ENCODE measurements at regions not wholly inside any gene's neighbourhood (a gene's known extent, or its start where the extent isn't known, plus 50 kb on each side); places are given as distances from the start of the nearest gene placed in this dataset.
"Not testable (repeated sequence)": the region's sequence is repeated elsewhere in the genome, so short reads cannot be mapped to it uniquely, and the experiment has no call there.

DNA sequence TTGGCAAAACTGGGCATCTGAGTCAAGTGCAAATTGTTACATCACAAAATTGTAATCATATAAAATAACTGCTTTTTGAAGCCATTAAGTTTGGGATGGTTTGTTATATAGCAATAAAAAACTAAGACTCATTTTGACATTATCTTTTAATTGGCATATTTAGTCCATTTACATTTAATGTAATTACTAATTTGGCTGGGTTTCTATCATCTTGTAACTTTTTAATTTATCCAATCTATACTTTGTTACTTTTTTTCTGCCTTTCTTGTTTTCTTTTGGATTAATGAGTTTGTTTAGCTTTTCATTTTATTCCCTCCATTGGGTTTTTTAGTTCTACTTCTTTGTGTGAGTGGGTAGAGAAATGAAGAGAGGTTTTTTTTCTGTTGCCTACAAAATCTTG is 76.3 kb downstream of the DRAM2 start:
- DNase-seq (ENCODE audit: low spot score): no peak
- no peak for ATAC-seq (ENCODE audit: low FRiP score)
- TF ChIP-seq, protein P1, sequence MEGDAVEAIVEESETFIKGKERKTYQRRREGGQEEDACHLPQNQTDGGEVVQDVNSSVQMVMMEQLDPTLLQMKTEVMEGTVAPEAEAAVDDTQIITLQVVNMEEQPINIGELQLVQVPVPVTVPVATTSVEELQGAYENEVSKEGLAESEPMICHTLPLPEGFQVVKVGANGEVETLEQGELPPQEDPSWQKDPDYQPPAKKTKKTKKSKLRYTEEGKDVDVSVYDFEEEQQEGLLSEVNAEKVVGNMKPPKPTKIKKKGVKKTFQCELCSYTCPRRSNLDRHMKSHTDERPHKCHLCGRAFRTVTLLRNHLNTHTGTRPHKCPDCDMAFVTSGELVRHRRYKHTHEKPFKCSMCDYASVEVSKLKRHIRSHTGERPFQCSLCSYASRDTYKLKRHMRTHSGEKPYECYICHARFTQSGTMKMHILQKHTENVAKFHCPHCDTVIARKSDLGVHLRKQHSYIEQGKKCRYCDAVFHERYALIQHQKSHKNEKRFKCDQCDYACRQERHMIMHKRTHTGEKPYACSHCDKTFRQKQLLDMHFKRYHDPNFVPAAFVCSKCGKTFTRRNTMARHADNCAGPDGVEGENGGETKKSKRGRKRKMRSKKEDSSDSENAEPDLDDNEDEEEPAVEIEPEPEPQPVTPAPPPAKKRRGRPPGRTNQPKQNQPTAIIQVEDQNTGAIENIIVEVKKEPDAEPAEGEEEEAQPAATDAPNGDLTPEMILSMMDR (IDR thresholded peaks at IDR 0.05): no peak

- TF ChIP-seq, protein P1 (IDR thresholded peaks at IDR 0.05): no peak
- ATAC-seq (ENCODE audit: low FRiP score) (no peak), DNase-seq (ENCODE audit: low spot score) (no peak)
Observed at GRCh38 chr1:111062624-111063023, 77.3 kb downstream of the DRAM2 start.

DNA sequence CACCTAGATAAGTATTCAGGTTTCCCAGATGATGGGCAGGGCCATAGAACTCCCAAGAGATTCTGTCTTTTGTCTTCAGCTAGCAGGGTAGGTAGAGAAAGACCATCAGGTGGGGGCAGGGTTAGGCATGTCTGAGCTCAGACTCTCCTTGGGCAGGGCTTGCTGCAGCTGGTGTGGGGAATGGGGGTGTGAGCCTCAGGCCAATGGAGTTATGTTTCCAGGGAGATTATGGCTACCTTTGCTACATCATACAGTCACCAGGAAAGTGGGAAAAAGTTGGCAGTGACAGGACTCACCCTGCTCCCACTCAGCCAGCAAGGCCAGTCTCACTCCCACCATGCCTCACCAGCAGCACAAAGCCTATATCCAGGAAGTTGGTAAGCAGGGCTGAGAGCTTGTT is 77.8 kb downstream of the DRAM2 start:
- DNase-seq (ENCODE audit: low spot score) (no peak), ATAC-seq (ENCODE audit: low FRiP score) (no peak)
- TF ChIP-seq, protein P1 (IDR thresholded peaks at IDR 0.05): no peak

- TF ChIP-seq, protein P1 (IDR thresholded peaks at IDR 0.05): no peak
- DNase-seq (ENCODE audit: low spot score) (no peak), ATAC-seq (ENCODE audit: low FRiP score) (no peak)
Observed at GRCh38 chr1:111054656-111055055, 85.2 kb downstream of the DRAM2 start.

GRCh38 chr1:111052246-111052645 is 87.6 kb downstream of the DRAM2 start:
- no peak for DNase-seq (ENCODE audit: low spot score)
- ATAC-seq (ENCODE audit: low FRiP score): no peak
- TF ChIP-seq, protein P1 (IDR thresholded peaks at IDR 0.05): no peak

DNA sequence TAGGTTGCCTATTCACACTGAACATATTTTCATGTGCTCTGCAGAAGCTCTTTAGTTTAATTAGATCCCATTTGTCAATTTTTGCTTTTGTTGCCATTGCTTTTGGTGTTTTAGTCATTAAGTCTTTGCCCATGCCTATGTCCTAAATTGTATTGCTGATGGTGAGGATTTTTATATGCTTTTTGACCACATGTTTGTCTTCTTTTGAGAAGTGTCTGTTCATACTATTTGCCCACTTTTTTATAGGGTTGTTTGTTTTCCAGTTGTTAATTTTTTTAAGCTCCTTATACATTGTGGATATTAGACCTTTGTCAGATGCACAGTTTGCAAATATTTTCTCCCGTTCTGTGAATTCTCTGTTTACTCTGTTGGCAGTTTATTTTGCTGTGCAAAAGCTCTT is 84.5 kb upstream of the LRIF1 start:
- DNase-seq (ENCODE audit: low spot score); ATAC-seq (ENCODE audit: low FRiP score): not testable (repeated sequence)

DNA sequence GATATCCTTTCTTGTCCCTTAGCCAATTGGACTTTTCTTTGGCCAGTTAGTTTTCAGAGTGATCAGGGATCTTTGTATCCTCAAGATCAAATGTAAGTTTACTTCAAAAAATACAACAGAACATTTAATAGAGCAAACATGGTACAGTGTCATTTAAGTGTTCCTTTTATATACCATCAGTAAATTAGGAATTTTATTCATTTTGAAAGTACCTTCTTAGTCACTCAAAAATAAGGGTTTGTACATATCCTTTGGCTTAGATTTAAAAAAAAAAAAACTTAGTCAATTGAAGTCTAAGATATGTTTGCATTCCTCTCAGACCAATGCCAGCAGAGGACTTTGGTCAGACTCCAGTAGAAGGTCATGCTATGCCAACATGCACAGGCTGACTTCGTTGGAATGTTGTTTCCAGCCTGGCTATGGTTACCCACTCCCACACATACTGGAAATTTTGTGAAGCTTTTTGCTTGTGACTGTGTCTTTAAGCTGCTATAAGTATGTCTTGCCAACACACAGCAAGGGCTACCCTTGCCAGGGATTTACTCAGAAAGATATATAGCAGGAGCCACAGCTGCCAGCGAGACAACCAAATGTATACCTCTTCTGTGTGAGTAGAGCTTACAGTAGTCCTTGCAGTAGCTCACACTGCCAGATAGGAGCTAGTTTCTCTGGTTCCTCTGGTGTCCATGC is 81.5 kb upstream of the LRIF1 start:
- TF ChIP-seq, protein P1 (IDR thresholded peaks at IDR 0.05): no peak
- ATAC-seq (ENCODE audit: low FRiP score) (peak; percentile 70), DNase-seq (ENCODE audit: low spot score) (no peak)

All from omental fat pad (tissue), 3 donors.